ENCODE measurements at regions not wholly inside any gene's neighbourhood (a gene's known extent, or its start where the extent isn't known, plus 50 kb on each side); places are given as distances from the start of the nearest gene placed in this dataset.
"Not testable (repeated sequence)": the region's sequence is repeated elsewhere in the genome, so short reads cannot be mapped to it uniquely, and the experiment has no call there.

DNA sequence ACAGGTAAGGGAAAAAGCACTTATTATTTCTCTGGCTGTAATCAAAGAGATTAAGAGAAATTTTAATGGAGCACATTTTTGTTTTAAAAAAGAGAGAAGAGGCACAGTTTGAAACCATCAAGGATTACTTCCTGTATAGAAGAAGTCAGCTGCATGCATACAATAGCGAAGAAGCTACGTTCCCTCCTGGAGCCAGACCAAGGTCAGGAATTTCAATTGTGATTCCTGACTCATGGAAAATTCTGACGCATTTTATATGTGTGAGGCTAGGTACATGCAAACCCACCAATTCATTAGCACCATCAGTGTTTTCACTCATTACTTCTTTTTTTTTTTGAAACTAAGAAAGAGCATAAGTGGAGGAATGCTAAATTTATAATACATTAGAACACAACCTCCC lies 232.7 kb upstream of the SGK1 start:
- no peak for DNase-seq

DNA sequence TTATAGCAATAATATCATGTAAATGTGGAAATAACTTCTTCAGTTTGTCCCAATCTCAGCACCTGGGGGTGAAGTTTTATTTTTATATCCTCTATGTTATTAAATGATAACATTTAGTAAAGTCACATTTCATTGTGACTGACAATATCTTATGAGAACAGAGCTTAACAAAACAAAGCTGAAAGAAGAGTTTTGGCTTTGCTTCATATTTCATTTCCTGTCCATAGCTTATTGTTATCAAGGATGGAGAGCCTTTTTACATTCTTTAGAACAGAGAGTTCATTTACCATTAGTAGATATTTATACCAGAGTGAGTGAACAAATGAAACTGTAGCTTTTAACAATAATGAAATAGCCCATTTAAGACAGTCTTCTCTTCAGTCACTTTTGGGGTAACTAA lies 231.9 kb upstream of the SGK1 start:
- DNase-seq = no peak

DNA sequence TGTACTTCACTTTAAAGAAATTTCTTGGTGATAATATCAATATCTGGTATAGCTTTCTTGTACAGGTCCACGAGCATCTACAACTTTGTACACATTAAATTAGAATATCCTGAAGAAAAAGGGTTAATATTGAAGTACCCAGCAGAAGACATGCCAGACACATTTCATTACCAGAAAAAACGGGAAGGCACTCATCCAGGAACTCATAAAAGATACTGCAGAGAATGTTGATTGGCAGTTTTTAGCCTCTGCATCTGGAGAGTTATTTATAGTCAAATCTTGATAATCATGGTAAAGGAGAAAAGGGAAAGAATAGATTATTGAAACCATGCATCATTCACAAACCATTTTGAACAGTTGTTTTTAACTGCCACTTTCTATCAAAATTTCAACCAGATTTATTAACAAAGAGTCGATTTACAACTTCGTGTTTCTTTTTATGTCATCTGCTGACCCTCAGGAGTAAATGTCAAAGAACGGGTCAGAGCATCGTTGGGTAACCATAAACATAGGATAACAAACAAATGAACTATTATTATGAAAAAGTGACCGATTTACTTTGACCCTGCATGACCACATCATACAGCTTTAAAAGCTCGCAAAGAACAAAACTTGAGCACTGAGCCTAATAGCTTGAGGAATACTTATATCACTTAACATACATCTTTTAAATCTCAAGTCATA lies 229.2 kb upstream of the SGK1 start:
- no peak for DNase-seq

DNA sequence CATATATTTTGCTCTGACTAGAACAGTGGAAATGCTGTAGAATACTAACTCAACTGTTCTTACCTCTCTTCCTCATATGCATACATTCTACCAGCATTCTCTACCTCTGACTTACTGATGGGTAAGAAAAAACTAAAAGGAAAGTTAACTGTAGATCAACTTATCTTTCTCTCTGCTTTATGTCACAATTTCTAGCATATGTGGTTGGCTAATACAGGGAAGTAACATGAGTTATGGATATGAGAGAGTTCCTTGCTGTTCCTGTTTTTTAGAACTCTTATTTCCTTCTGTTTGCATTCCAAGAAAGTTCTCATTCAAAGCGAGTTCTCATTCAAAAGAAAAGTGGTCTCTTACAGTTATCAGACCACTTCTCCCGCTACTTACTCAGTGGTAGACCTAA lies 226.8 kb upstream of the SGK1 start:
- DNase-seq = no peak

DNA sequence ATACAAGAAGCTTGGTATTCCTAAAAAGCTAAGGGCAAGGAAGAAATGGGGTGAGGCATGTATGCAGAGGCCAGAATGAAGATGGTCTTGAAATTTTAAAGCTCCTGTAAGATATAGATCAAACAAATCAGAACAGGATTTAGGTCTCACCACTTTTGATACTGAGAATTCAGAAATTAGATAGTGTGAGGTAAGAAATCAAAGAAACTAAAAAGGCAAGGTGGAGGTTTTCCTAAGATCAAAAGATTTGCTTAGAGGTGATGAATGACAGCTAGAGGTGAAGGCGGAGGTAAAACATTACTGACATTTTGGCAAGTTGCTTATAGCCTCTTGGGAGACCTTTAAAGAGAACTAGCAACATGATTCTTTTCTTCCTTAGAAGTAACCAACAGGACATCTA lies 225.2 kb upstream of the SGK1 start:
- DNase-seq = no peak

DNA sequence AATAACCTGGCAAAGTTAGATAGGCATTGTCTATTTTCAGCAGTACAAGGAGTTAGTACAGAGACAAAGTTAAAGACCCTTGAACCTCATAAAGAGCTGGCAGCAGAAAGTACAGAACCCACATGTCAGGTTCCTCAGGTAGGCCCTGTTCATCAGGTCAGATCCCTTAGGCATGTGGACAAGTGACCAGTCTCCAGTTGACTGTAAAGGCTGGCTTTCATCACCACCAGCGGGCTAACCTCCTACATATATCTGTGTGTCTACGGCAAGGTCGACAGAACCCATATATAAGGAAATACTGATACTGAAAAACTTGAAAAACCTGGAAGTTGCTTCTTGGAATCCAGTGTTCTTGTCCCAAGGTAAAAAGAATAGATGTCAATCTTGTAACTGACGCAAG lies 223.1 kb upstream of the SGK1 start:
- DNase-seq = no peak

DNA sequence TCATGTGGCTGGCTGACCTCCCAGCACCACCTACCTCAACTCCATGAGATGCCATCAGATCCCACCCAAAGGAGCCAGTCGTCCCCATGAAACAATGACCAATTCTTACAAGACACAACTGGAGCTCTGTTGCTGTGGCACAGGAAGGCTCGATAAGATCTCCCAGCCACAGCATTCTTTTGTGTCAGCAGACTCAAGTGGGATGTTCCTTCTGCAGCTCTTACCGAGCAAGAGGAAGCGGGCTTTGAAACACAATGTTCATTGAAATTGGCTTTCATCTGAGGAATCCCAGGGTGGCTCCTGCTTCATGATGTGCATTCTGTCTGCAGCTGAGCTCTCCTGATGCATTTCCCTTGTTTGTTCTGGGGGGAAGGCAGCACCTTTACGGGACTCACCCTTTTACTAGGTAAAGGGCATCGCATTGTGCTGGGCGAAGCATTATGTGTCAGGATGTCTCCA lies 222.0 kb upstream of the SGK1 start:
- no peak for DNase-seq

DNA sequence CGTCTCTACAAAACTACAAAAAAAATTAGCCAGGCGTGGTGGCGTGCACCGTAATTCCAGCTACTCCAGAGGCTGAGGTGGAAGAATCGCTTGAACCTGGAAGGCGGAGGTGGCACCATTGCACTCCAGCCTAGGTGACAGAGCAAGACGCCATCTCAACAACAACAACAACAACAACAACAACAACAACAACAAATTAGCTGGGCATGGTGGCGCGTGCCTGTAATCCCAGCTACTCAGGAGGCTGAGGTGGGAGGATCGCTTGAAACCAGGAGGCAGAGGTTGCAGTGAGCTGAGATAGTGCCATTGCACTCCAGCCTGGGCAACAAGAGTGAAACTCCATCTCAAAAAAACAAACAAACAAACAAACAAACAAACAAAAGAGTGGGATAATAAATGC lies 219.9 kb upstream of the SGK1 start:
- not testable (repeated sequence) for DNase-seq

DNA sequence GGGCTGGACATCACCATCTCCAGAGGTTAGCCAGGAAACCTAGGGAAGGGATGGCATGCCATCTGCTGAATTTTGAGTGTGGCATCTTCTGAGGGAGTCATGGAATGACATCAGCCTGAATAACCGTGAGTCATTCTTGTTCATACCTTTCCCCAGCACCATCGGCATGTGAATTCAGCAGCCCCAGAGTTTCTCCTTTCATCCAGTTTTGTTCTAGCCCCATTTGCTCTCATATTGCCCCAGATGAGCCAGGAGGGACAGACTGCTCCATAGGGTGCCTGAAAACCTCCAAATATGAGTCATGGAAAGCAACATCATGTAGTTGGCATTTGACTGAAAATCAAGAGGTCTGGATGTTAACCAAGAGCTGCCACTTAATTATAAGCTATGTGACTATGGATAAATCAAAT lies 219.2 kb upstream of the SGK1 start:
- no peak for DNase-seq

DNA sequence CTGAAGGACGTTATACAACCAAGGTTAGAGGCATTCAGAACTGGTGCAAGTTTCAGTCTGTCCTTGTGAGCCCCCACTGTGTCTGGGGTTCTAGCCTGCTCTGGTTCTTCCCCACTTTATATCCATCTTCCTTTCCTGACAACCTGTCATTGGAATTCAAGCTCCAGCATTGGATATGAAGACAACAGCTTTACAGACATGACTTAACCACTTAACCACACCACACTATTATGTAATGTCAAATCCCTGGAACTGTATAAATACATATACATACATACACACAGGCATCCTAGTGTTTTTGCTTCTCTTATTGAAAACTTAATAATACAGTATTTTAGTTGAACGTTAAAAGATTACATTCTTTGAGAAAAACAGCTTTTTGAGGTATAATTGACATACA lies 217.9 kb upstream of the SGK1 start:
- no peak for DNase-seq

DNA sequence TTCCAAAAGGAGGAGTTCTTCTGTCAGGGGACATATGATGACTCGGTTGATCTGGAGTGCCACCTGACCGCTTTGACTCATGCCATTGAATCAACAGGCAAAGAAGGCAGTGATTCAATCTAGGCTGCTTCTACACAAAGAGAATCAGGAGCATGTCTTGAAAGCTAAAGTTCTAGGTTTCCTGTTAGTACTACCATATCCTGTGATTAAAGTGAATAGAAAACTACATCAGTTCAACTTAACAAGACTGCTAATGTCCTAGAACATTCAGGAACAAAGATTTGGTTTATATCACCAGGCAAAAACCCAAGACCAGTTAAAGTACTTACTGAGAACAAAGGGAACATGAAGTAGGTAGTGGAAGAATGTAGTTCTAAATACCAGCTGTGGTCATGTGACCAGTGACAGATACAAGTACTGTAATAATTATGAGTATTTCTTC lies 216.8 kb upstream of the SGK1 start:
- no peak for DNase-seq

DNA sequence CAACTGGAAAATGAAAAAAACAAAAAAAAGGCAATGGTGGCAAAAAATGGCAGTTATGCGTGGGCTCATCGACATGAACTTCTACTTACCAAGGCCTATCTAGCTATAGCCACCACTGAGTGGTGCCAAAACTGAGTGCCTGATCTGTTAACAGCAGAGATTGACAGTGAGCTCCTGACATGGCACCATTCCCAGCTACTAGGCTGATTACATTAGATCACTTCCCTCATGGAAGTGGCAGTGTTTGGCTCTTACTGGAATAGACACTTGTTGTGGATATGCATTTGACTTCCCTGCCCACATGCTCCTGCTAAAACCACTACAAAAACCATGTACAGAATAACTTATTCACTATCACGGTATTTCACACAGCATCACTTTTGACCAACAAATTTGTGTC lies 216.1 kb upstream of the SGK1 start:
- no peak for DNase-seq

DNA sequence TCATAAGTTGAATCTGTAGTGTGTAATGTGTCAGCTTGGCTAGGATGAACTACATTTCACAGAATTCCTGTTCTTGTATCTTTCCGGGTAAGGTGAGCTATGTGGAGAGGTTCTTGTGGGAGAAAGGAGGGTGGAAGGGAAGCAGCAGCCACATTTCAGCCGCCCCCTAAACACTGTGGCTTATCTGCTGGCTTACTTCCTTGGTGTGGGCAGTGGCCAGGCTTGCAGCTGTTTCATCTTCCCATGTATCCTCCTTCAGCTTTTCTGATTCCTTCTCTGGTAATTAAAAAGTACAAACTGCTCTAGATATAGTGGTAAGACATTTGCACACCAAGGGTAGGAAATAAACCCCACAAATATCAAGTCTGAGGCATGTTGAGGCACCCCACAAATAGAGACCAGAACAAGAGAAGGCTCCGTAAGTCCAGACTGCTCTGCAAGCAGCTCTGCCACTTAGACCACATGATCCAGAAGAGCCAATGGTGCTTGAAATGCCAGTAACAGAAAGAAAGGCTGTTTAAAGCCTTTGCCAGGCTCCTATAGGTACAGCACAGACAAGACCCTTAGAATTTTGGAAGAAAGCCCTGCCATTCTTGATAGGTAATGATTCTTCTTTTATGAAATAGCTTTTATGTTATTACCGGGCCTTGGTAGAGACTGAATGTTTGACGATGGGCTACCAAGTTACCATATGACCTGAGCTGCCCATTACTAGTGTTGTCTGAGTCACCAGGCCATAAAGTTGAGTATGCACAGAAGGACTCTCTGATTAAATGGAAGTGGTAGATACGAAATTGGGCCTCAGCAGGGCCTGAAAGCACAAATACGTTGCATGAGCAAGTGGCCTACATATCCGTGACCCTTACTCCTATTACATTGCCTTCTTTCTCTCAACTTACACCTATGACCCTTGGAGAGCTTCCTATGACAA lies 215.0 kb upstream of the SGK1 start:
- DNase-seq = no peak

DNA sequence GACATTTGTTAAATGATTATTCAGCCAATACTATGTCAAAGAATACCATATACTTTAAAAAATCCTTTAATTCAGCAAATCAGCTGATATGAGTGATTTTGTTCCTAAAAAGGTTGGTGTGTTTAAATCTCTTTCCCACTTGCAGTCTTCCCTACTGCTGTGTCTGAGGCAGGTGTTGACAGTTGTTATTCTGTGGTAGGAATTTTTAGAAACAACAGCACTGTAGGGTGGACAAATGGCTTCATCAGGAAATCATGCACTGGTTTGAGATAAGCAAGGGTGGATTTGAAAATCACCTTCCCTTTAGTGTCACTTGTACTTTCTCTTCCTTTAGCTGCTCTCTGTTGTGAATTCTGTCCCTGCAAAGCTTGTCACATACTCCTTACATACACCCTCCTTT lies 213.7 kb upstream of the SGK1 start:
- no peak for DNase-seq

DNA sequence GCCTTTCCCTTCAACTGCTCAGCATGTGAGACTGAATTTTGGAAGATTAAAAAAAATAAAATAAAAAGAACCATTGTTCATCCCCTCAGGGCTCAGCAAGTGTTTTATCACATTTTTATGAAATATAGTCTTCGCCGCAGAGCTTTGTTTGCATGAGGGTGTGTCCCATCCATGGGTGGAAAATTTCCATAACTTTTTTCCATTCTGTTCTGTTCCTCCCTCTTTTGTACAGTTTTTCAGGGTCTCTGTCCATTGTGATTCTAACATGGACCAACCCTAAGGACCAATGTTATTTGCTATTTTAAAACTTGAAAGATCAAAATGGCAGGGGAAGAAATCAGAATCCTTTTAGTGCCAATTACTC lies 213.3 kb upstream of the SGK1 start:
- no peak for DNase-seq

DNA sequence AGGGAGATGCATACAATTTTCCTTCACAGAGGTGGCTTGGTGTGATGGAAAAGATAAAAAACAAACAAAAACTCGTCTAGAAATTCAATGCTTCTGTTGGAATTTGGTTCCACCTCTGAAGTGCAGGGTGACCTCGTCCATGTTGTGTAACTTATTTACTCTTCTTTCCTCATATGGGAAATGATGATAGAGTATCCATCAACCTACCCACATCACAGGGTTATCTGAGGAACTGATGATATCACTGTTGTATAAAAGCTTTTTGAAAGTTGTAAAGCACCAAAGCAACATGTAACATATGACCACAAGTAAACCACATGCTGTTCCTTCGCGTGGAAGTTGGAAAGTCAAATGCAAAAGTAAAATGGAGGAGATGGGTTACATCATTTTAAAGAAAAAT lies 212.0 kb upstream of the SGK1 start:
- DNase-seq = no peak

DNA sequence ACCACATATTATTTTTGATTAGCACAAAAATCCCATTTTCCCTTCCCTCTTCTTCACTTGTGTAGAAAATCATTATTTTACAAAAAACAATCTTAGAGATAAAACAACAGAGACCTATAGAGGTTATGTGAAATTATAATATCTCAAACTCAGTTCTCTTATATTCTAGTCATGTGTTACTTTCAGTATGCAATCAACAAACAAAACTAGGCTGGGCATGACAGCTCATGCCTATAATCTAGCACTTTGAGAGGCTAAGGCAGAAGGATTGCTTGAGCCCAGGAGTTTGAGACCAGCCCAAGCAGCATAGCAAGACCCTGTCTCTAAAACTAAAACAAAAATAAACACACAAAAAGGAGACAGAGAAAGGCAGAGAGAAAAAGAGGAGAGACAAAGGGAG lies 211.4 kb upstream of the SGK1 start:
- no peak for DNase-seq

DNA sequence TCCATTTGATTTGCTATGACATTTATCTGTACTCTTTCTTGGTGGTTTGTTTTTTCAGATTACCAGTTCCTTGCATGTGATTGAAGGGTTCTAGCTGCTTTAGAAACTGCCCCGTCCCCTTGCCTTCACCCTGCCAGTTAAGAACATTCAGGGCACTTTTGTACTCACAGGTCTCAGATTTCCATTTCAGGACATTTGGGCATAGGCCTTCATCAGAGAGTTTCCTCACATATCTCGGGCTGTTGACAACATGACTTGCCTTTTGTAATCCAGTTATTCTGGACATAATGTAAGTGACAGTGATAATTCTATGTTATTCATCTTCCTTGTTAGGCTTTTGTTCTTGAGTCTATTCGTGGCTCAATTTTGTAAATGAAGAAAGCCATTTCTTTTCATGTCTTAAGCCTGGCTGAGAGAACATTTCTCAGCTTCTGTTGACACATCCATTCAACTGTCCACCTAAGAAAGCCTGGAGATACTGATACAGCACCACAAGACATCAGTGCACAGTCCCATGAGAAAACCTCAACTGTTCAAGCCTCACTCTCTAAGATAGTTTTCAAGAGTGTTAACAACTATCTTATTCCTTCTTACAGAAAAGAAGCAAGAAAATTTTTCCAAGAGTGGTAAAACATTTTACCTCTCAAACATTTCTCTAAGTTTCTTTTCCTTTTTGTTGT lies 209.3 kb upstream of the SGK1 start:
- DNase-seq = no peak

DNA sequence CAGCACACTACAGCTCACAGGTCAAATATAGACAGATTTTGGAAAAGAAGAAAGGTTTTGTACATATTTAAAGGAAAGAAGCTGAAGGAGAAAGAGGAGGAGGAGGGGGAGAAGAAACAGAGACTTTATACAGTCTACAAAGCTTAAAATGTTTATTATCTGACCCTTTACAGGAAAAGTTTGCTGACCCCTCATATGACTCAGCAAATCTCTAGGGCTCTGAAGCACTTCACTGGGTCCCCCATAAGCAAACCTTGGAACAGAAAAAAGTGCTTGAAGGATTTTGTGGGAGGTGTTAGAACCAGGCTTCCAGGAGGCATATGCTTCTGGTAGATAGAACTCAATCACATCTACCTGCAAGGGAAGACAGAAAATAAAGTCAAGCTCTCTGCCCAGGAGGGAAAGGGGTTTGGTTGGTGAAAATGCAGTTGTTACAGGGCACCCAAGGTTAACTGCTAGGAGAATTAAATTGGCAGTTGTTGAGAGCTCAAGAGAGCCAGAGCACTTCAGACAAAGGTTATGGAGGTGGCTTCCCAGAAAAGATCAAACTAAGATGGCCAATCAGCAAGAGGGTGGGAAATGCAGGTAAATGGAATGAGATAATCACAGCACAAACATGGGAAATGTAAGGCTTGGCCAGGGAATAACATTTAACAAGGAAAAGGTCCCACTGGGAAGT lies 207.4 kb upstream of the SGK1 start:
- peak; percentile 40 for DNase-seq

DNA sequence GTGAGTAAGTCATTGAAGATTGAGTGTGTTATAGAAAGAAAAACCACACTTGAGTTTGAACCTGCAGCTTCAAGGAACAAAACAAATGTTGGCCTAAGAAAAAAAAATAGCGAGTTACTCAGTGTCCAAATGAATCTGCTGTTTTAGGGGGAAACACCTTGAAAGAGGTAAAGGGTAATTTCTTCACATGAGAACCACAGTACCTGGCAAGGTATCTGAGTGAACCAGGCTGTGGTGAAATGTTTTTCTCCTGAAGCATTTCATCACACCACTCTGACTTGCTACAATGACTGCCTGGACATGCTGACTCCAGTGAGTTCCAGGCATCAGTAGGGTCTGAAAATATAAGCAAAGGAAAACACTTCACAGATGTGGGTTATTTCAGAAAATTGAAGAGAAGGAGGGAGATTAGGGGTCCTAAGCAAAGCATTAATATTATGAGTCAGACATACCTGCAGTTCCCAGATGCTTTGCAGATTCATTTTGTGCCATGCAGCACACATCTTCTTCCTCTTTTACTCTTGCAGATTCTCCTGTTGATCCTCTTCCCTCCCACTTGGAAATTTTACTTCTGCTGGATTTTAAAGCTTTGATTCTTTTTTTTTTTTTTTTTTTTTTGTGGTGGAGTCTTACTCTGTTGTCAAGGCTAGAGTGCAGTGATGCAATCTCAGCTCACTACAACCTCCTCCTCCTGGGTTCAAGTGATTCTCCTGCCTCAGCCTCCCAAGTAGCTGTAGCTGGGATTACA lies 206.2 kb upstream of the SGK1 start:
- DNase-seq = no peak

DNA sequence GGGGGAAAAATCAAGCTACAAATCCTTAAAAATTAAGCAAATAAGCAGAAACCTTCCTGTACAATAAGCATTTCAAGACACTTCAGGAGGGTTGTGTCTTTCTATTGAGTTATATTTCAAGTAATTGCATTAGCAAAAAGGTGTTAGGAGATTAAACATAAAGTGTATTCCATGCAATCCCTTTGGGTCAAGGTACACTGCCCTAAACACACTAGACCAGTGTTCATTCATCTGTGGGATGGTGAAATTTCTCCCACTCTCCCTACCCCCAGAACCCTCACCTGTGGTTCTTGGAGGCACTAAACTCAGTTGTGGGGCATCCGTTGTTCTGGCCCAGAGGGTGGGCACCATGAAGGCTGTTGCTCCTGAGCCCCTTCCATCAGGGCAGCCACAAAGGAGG lies 205.1 kb upstream of the SGK1 start:
- no peak for DNase-seq

DNA sequence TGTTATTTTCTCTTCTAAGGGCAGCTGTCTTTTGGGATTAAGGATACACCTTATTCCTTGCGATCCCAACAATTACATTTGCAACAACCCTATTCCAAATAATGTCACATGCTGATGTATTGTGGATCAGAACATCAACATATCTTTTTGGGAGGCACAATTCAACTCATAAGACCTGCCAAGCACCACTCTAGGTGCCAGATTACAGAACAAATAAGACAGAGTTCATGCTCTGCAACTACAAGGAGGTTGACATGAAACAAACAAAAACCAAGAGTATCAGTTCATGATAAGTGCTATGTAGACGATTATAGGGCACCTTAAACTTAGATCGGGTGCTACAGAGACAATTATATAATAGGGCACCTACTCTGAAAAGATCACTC lies 203.2 kb upstream of the SGK1 start:
- DNase-seq = no peak
